H1 (cell line): ENCODE measurements at regions not wholly inside any gene's neighbourhood (a gene's known extent, or its start where the extent isn't known, plus 50 kb on each side); places are given as distances from the start of the nearest gene placed in this dataset.

ENCODE experiments used
- CHD1 ChIP-seq: IDR thresholded peaks from 2 replicates; pipeline ENCODE4 v1.6.1; 2012; ENCODE audit warnings: low read depth, low read length, improper control_type of control experiment
- EZH2 ChIP-seq: fragments of 200-600 bp; sonication (generic); IDR thresholded peaks from 2 replicates; pipeline ENCODE4 v1.7.1; 2012; ENCODE audit warnings: low read depth, mild to moderate bottlenecking, moderate library complexity, low read length, inconsistent platforms; ENCODE audit not compliant: severe bottlenecking
- MAX ChIP-seq: IDR thresholded peaks from 2 replicates; pipeline ENCODE4 v1.6.1; 2012; ENCODE audit warnings: inconsistent platforms
- RAD21 ChIP-seq, 2 experiments: IDR thresholded peaks in 1 of 2; conservative IDR thresholded peaks in 1 of 2; 2 replicates each; pipeline ENCODE4 v1.6.1; 2011; ENCODE audit warnings: low read depth in 2 of 2, low read length in 2 of 2, improper control_type of control experiment in 1 of 2, inconsistent platforms in 1 of 2, mild to moderate bottlenecking in 1 of 2, moderate library complexity in 1 of 2
- SP1 ChIP-seq: IDR thresholded peaks from 2 replicates; pipeline ENCODE4 v1.6.1; 2011; ENCODE audit warnings: low read depth, low read length

GRCh38 chr2:156657809-156658208 is 221.6 kb downstream of the GPD2 start:
- TF ChIP-seq EZH2 (no peak), CHD1 (no peak), RAD21 (IDR thresholded peaks at IDR 0.05 in 1 of 2, conservative IDR thresholded peaks at IDR 0.05 in 1 of 2; ENCODE audit: low read depth in 2 of 2, low read length in 2 of 2) (no peak), MAX (no peak), SP1 (no peak)
